KMS-11 (cell line): ENCODE measurements at regions not wholly inside any gene's neighbourhood (a gene's known extent, or its start where the extent isn't known, plus 50 kb on each side); places are given as distances from the start of the nearest gene placed in this dataset.

Experiments
- H2AFZ ChIP-seq: fragments of 200-600 bp; sonication (generic); 2 replicates; pipeline ENCODE4 v1.6.1; 2016; ENCODE audit warnings: antibody characterized with exemption, mixed run types, low read depth
- H3K27ac ChIP-seq: fragments of 200-600 bp; sonication (generic); 2 replicates; pipeline ENCODE4 v1.6.1; 2016; ENCODE audit warnings: mild to moderate bottlenecking, mixed run types
- H3K27me3 ChIP-seq: fragments of 200-600 bp; sonication (generic); 2 replicates; pipeline ENCODE4 v1.6.1; 2017; ENCODE audit warnings: mild to moderate bottlenecking, low read depth, mixed run types, moderate library complexity; ENCODE audit not compliant: insufficient read depth
- H3K36me3 ChIP-seq: fragments of 200-600 bp; sonication (generic); 2 replicates; pipeline ENCODE4 v1.6.1; 2017; ENCODE audit warnings: mild to moderate bottlenecking, mixed run types; ENCODE audit not compliant: insufficient read depth
- H3K4me1 ChIP-seq: fragments of 200-600 bp; sonication (generic); 2 replicates; pipeline ENCODE4 v1.6.1; 2016; ENCODE audit warnings: mild to moderate bottlenecking, low read depth, mixed run types; ENCODE audit not compliant: poor library complexity, severe bottlenecking
- H3K4me2 ChIP-seq: fragments of 200-600 bp; sonication (generic); 2 replicates; pipeline ENCODE4 v1.7.0; 2016; ENCODE audit warnings: mild to moderate bottlenecking, mixed run types
- H3K4me3 ChIP-seq: fragments of 200-600 bp; sonication (generic); IDR thresholded peaks from 2 replicates; pipeline ENCODE4 v1.6.1; 2017; ENCODE audit warnings: low read depth, low read length, mixed read lengths; ENCODE audit not compliant: insufficient read depth
- H3K79me2 ChIP-seq: fragments of 200-600 bp; sonication (generic); 2 replicates; pipeline ENCODE4 v1.6.1; 2016; ENCODE audit warnings: low read depth, mixed run types; ENCODE audit not compliant: insufficient read depth
- H3K9ac ChIP-seq: fragments of 200-600 bp; sonication (generic); 2 replicates; pipeline ENCODE4 v1.6.1; 2016; ENCODE audit warnings: mild to moderate bottlenecking, mixed run types
- H4K20me1 ChIP-seq: fragments of 200-600 bp; sonication (generic); 2 replicates; pipeline ENCODE4 v1.6.1; 2016; ENCODE audit warnings: mild to moderate bottlenecking, mixed run types; ENCODE audit not compliant: insufficient read depth
- TF ChIP-seq, protein P1 (sequence below): fragments of 200-600 bp; sonication (generic); conservative IDR thresholded peaks from 2 replicates; pipeline ENCODE4 v1.6.1; 2017; ENCODE audit warnings: low read depth, mild to moderate bottlenecking, antibody characterized with exemption, low read length, moderate library complexity, mixed read lengths

DNA sequence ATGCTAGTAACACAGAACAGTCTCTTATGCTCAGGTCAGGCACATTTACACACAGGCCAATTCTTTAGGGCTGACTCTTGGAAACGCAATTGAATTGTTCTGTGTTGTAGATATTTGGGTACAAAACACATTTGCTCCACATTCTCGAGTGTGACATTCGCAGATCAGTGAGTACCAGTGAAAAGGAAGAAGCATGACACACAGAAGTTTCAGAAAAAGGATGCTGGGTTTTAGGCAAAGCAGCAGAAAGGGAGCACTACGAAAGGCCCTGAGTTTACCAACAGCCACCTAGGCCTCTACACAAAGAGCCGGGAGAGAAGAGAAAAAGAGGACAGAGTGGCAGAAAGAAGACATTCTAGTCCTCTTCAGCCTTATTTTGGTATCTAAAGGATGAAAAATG is 254.4 kb upstream of the BTG1 start:
- no peaks in the 10 kb centered on the region for H3K79me2 ChIP-seq
- no peak overlapping the region for H2AFZ ChIP-seq
- H3K4me1 ChIP-seq, result peaks cover 30% of the 10 kb centered on the region
- H3K9ac ChIP-seq, result no peak overlapping the region
- no peaks in the 10 kb centered on the region for H3K27me3 ChIP-seq
- TF ChIP-seq, protein P1, sequence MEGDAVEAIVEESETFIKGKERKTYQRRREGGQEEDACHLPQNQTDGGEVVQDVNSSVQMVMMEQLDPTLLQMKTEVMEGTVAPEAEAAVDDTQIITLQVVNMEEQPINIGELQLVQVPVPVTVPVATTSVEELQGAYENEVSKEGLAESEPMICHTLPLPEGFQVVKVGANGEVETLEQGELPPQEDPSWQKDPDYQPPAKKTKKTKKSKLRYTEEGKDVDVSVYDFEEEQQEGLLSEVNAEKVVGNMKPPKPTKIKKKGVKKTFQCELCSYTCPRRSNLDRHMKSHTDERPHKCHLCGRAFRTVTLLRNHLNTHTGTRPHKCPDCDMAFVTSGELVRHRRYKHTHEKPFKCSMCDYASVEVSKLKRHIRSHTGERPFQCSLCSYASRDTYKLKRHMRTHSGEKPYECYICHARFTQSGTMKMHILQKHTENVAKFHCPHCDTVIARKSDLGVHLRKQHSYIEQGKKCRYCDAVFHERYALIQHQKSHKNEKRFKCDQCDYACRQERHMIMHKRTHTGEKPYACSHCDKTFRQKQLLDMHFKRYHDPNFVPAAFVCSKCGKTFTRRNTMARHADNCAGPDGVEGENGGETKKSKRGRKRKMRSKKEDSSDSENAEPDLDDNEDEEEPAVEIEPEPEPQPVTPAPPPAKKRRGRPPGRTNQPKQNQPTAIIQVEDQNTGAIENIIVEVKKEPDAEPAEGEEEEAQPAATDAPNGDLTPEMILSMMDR, result no peak
- H3K36me3 ChIP-seq, result no peaks in the 10 kb centered on the region
- H3K4me3 ChIP-seq, result no peak overlapping the region
- no peak overlapping the region for H3K4me2 ChIP-seq
- no peaks in the 10 kb centered on the region for H4K20me1 ChIP-seq
- H3K27ac ChIP-seq, result no peak overlapping the region

DNA sequence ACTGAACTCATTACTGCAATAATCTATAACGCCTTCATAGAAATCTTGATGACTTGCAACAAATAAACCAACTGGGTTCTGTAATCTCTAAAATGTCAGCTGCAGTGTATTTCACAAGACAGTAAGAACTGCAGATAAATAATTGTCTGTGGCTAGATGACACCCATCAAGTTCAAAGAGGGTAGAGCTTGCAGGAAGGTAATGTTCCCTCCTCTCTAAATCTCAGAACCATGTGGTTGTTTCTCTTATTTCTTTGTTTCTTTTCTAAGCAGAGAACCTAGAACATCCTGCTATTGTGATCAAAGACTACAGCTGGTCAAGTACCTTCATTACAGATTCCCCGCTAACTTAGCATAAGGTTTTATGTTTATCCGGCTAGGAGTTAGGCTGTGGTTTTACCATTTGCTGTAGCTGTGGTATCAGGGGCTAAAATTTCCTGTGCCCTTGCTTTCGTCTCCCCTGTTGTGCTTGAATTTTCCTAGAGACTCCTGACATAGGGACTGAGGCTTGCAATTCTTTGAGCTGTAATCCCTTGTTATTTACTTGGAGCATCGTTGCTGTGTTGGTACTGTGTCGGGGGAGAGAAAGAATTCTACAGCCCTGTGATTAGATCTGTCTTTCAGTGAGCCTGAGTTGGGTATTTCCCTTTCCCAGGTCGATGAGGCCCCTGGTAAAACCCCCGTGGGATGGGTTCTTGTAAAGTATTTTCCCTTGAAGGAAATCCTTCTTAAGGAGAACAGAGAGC is 253.1 kb upstream of the BTG1 start:
- Histone ChIP-seq H2AFZ (no peak overlapping the region), H3K4me2 (no peak overlapping the region), H3K27ac (no peak overlapping the region), H3K36me3 (no peaks in the 10 kb centered on the region), H3K27me3 (no peaks in the 10 kb centered on the region), H3K4me3 (no peak overlapping the region), H3K79me2 (no peaks in the 10 kb centered on the region), H3K4me1 (peaks cover 19% of the 10 kb centered on the region), H4K20me1 (no peaks in the 10 kb centered on the region), H3K9ac (no peak overlapping the region)
- TF ChIP-seq, protein P1, result no peak

DNA sequence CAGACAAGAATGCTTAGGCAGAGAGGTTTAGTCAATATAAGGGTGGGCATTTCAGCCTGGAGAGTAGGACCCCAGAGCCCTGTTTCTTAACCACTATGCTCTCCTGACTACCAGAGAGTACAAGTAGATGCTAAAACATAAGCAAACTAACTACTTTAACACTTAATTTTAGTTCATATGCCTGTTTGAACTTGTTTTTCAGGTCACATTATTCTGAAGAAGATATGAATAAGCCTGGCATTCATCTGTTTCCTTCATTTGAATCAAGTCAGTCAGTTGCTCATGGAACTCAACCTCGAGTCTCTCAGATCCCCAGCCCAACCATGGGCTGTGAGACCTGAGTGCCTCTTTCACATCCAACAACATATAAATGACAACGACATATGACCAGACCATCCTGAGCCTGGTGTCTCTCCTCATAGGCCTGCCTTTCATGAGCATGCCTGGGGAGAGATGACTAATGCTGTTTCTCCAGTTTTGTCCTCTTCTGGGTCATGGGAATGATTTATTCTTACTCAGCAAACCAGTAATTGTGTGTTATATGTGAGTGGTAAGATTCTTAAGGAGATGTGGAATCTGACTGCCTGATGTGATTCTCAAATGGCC is 251.1 kb upstream of the BTG1 start:
- H4K20me1 ChIP-seq, result no peaks in the 10 kb centered on the region
- H3K27ac ChIP-seq, result no peak overlapping the region
- no peaks in the 10 kb centered on the region for H3K36me3 ChIP-seq
- no peak overlapping the region for H2AFZ ChIP-seq
- TF ChIP-seq, protein P1, result no peak
- no peak overlapping the region for H3K4me2 ChIP-seq
- H3K27me3 ChIP-seq, result no peaks in the 10 kb centered on the region
- no peak overlapping the region for H3K9ac ChIP-seq
- no peaks in the 10 kb centered on the region for H3K79me2 ChIP-seq
- no peaks in the 10 kb centered on the region for H3K4me1 ChIP-seq
- no peak overlapping the region for H3K4me3 ChIP-seq

DNA sequence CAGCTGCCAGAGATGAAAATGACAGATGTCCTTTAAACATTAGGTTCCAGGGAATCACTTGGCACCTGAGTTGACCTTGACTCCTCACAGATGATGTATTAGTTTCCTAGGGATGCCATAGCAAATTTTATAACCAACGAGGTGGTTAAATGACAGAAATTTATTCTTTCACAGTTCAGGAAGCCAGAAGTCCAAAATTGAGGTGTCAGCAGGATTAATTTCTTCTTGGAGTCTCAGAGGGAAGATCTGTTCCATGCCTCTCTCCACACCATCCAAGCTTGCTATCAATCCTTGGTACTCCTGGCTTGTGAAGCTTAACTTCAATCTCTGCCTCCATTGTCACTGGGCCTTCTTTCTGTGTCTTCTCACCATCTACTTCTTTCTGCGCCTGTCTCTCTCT is 249.7 kb upstream of the BTG1 start:
- Histone ChIP-seq H3K9ac (no peak overlapping the region), H3K27me3 (no peaks in the 10 kb centered on the region), H4K20me1 (no peaks in the 10 kb centered on the region), H3K79me2 (no peaks in the 10 kb centered on the region), H3K36me3 (no peaks in the 10 kb centered on the region), H3K4me1 (no peaks in the 10 kb centered on the region), H3K4me2 (no peak overlapping the region), H2AFZ (no peak overlapping the region), H3K4me3 (no peak overlapping the region), H3K27ac (no peak overlapping the region)
- TF ChIP-seq, protein P1, result no peak
